ENCODE measurements at regions not wholly inside any gene's neighbourhood (a gene's known extent, or its start where the extent isn't known, plus 50 kb on each side); places are given as distances from the start of the nearest gene placed in this dataset.
"Not testable (repeated sequence)": the region's sequence is repeated elsewhere in the genome, so short reads cannot be mapped to it uniquely, and the experiment has no call there.

DNA sequence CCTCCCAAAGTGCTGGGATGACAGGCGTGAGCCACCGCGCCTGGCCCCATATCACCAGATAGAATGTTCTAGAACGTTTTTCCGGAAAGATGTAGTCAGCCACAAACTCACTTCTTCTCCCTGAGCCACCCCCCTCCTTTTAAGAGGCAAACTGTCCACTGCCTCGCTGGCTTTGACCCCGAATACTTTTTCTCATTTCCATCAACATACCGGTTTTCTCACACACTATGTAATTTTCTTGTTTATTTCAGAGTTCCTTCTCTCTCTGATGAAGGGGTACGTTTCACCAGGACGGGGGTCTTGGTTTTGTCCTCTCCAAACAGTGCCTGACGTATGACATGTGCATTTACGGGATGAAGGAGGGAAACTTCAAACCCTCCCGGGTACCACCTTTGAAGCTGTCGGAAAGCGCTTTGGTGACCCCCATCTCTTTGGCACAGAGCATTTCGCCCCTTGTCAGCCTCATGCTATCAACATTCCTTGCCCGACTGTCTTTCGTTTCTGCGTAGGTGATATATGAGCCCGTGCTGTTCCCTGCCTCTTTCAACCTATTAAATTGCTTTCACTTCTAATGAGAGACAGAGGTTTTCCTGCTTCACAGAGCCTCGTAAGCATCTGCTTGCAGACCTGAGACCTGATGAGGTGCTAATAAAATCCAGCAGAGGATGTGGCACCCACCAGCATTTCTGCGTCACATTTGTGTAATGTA lies 73.8 kb downstream of the CRLF2 start:
- no peak for ATAC-seq
- TF ChIP-seq, protein P1, sequence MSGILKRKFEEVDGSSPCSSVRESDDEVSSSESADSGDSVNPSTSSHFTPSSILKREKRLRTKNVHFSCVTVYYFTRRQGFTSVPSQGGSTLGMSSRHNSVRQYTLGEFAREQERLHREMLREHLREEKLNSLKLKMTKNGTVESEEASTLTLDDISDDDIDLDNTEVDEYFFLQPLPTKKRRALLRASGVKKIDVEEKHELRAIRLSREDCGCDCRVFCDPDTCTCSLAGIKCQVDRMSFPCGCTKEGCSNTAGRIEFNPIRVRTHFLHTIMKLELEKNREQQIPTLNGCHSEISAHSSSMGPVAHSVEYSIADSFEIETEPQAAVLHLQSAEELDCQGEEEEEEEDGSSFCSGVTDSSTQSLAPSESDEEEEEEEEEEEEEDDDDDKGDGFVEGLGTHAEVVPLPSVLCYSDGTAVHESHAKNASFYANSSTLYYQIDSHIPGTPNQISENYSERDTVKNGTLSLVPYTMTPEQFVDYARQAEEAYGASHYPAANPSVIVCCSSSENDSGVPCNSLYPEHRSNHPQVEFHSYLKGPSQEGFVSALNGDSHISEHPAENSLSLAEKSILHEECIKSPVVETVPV (CRISPR knock-in tag; IDR thresholded peaks at IDR 0.05), result no peak
- TF ChIP-seq ZNF565 (CRISPR knock-in tag; conservative IDR thresholded peaks at IDR 0.05; ENCODE audit: low read depth) (no peak), ZFP30 (CRISPR knock-in tag; IDR thresholded peaks at IDR 0.05) (no peak), CSDC2 (CRISPR knock-in tag; IDR thresholded peaks at IDR 0.05) (no peak), ARNTL (CRISPR knock-in tag; IDR thresholded peaks at IDR 0.05; ENCODE audit: borderline replicate concordance, low read depth) (no peak), ZC3H10 (CRISPR knock-in tag; IDR thresholded peaks at IDR 0.05) (no peak), BACH2 (CRISPR knock-in tag; IDR thresholded peaks at IDR 0.05; ENCODE audit: borderline replicate concordance) (no peak), TCF4 (CRISPR knock-in tag; IDR thresholded peaks at IDR 0.05; ENCODE audit: borderline replicate concordance) (no peak), ESRRG (CRISPR knock-in tag; IDR thresholded peaks at IDR 0.05) (no peak), TOX (CRISPR knock-in tag; IDR thresholded peaks at IDR 0.05; ENCODE audit: borderline replicate concordance) (no peak)
- TF ChIP-seq, protein P2, sequence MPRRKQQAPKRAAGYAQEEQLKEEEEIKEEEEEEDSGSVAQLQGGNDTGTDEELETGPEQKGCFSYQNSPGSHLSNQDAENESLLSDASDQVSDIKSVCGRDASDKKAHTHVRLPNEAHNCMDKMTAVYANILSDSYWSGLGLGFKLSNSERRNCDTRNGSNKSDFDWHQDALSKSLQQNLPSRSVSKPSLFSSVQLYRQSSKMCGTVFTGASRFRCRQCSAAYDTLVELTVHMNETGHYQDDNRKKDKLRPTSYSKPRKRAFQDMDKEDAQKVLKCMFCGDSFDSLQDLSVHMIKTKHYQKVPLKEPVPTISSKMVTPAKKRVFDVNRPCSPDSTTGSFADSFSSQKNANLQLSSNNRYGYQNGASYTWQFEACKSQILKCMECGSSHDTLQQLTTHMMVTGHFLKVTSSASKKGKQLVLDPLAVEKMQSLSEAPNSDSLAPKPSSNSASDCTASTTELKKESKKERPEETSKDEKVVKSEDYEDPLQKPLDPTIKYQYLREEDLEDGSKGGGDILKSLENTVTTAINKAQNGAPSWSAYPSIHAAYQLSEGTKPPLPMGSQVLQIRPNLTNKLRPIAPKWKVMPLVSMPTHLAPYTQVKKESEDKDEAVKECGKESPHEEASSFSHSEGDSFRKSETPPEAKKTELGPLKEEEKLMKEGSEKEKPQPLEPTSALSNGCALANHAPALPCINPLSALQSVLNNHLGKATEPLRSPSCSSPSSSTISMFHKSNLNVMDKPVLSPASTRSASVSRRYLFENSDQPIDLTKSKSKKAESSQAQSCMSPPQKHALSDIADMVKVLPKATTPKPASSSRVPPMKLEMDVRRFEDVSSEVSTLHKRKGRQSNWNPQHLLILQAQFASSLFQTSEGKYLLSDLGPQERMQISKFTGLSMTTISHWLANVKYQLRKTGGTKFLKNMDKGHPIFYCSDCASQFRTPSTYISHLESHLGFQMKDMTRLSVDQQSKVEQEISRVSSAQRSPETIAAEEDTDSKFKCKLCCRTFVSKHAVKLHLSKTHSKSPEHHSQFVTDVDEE (CRISPR knock-in tag; IDR thresholded peaks at IDR 0.05), result no peak
- TF ChIP-seq, protein P3, sequence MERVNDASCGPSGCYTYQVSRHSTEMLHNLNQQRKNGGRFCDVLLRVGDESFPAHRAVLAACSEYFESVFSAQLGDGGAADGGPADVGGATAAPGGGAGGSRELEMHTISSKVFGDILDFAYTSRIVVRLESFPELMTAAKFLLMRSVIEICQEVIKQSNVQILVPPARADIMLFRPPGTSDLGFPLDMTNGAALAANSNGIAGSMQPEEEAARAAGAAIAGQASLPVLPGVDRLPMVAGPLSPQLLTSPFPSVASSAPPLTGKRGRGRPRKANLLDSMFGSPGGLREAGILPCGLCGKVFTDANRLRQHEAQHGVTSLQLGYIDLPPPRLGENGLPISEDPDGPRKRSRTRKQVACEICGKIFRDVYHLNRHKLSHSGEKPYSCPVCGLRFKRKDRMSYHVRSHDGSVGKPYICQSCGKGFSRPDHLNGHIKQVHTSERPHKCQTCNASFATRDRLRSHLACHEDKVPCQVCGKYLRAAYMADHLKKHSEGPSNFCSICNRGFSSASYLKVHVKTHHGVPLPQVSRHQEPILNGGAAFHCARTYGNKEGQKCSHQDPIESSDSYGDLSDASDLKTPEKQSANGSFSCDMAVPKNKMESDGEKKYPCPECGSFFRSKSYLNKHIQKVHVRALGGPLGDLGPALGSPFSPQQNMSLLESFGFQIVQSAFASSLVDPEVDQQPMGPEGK (CRISPR knock-in tag; IDR thresholded peaks at IDR 0.05; ENCODE audit: borderline replicate concordance), result no peak

DNA sequence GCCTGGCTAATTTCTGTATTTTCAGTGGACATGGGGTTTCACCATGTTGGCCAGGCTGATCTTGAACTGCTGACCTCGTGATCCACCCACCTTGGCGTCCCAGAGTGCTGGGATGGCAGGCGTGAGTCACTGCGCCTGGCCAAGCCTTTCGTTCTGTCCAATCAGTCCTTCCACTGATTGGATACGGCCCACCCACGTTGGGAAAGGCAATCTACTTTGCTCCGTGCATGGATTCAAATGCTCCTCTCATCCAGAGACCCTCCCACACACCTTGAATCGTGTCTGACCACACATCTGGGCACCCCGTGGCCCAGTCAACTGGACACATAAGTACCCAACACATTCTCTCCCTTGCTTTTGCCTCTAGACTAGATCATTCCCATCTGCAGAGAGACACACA lies 74.9 kb downstream of the CRLF2 start:
- ATAC-seq, result no peak
- TF ChIP-seq GLIS3 (CRISPR knock-in tag; IDR thresholded peaks at IDR 0.05) (no peak), ZNF565 (CRISPR knock-in tag; conservative IDR thresholded peaks at IDR 0.05; ENCODE audit: low read depth) (no peak), SNAI2 (CRISPR knock-in tag; IDR thresholded peaks at IDR 0.05) (no peak), BACH2 (CRISPR knock-in tag; IDR thresholded peaks at IDR 0.05; ENCODE audit: borderline replicate concordance) (no peak), ARNTL (CRISPR knock-in tag; IDR thresholded peaks at IDR 0.05; ENCODE audit: borderline replicate concordance, low read depth) (no peak), ZC3H10 (CRISPR knock-in tag; IDR thresholded peaks at IDR 0.05) (no peak), ZNF8 (CRISPR knock-in tag; IDR thresholded peaks at IDR 0.05) (no peak), ZFP3 (CRISPR knock-in tag; IDR thresholded peaks at IDR 0.05) (no peak), ZNF70 (CRISPR knock-in tag; IDR thresholded peaks at IDR 0.05) (no peak), TCF4 (CRISPR knock-in tag; IDR thresholded peaks at IDR 0.05; ENCODE audit: borderline replicate concordance) (no peak), TOX (CRISPR knock-in tag; IDR thresholded peaks at IDR 0.05; ENCODE audit: borderline replicate concordance) (no peak)
- TF ChIP-seq, protein P1 (CRISPR knock-in tag; IDR thresholded peaks at IDR 0.05), result no peak

DNA sequence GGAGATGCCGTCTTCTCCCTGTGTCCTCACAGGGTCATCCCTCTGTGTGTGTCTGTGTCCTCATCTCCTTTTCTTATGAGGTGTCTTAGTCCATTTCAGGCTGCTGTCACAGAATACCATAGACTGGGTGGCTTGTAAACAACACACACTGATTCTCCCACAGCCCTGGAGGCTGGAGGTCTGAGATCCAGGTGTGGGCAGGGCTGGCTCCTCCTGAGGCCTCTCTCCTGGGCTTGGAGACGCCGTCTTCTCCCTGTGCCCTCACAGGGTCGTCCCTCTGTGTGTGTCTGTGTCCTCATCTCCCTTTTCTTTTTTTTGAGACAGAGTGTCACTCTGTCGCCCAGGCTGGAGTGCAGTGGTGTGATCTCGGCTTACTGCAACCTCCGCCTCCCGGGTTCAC lies 75.9 kb downstream of the CRLF2 start:
- ATAC-seq, result not testable (repeated sequence)

DNA sequence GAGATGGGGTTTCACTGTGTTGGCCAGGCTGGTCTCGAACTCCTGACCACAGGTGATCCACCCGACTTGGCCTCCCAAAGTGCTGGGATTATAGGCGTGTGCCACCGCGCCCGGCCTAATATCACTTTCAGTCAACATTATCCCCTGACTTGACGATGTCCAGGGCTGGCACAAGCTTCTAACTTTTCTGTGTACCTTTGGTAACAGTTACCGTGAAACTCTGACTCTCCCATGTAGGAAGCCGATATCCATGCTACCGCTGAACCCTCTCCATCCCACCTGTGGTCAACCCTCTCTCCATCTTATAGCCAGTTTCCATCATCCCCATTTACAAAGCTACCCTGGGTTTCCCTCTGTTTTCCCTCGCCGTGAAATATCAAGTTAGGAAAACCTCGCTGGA lies 77.5 kb downstream of the CRLF2 start:
- no peak for TF ChIP-seq ZNF565 (CRISPR knock-in tag; conservative IDR thresholded peaks at IDR 0.05; ENCODE audit: low read depth)
- no peak for TF ChIP-seq RARB (CRISPR knock-in tag; IDR thresholded peaks at IDR 0.05)
- no peak for TF ChIP-seq ZNF70 (CRISPR knock-in tag; IDR thresholded peaks at IDR 0.05)
- TF ChIP-seq BACH2 (CRISPR knock-in tag; IDR thresholded peaks at IDR 0.05; ENCODE audit: borderline replicate concordance), result no peak
- TF ChIP-seq, protein P3 (CRISPR knock-in tag; IDR thresholded peaks at IDR 0.05; ENCODE audit: borderline replicate concordance), result no peak
- TF ChIP-seq ZFP30 (CRISPR knock-in tag; IDR thresholded peaks at IDR 0.05), result no peak
- no peak for TF ChIP-seq ISL1 (CRISPR knock-in tag; IDR thresholded peaks at IDR 0.05)
- no peak for TF ChIP-seq CSDC2 (CRISPR knock-in tag; IDR thresholded peaks at IDR 0.05)
- no peak for TF ChIP-seq ESRRG (CRISPR knock-in tag; IDR thresholded peaks at IDR 0.05)
- no peak for TF ChIP-seq OSR1 (CRISPR knock-in tag; IDR thresholded peaks at IDR 0.05)
- TF ChIP-seq ARNTL (CRISPR knock-in tag; IDR thresholded peaks at IDR 0.05; ENCODE audit: borderline replicate concordance, low read depth), result no peak
- TF ChIP-seq ZNF8 (CRISPR knock-in tag; IDR thresholded peaks at IDR 0.05), result no peak
- no peak for TF ChIP-seq ZC3H10 (CRISPR knock-in tag; IDR thresholded peaks at IDR 0.05)
- TF ChIP-seq GLIS3 (CRISPR knock-in tag; IDR thresholded peaks at IDR 0.05), result no peak
- TF ChIP-seq SNAI2 (CRISPR knock-in tag; IDR thresholded peaks at IDR 0.05), result no peak
- TF ChIP-seq, protein P1 (CRISPR knock-in tag; IDR thresholded peaks at IDR 0.05), result no peak
- no peak for TF ChIP-seq TCF4 (CRISPR knock-in tag; IDR thresholded peaks at IDR 0.05; ENCODE audit: borderline replicate concordance)
- no peak for TF ChIP-seq TOX (CRISPR knock-in tag; IDR thresholded peaks at IDR 0.05; ENCODE audit: borderline replicate concordance)
- ATAC-seq, result no peak
